Osteoblast (primary cell): ENCODE measurements at regions not wholly inside any gene's neighbourhood (a gene's known extent, or its start where the extent isn't known, plus 50 kb on each side); places are given as distances from the start of the nearest gene placed in this dataset.
A peak's percentile ranks its signal among the peaks of the same experiment; 100 is the strongest.

Experiments used
- DNase-seq: peaks from one replicate; pipeline ENCODE4 v3.0.0; 2011; ENCODE audit warnings: low spot score, mixed read lengths; ENCODE audit not compliant: insufficient read length; ENCODE audit errors: missing footprints
- H2AFZ ChIP-seq: 2 replicates; pipeline ENCODE4 v1.6.0; 2011; ENCODE audit warnings: mild to moderate bottlenecking, low read length
- H3K27ac ChIP-seq: 2 replicates; pipeline ENCODE4 v1.5.1; 2011; ENCODE audit warnings: mild to moderate bottlenecking, low read depth, low read length, moderate library complexity
- H3K27me3 ChIP-seq: 2 replicates; pipeline ENCODE4 v1.6.0; 2012; ENCODE audit warnings: mild to moderate bottlenecking, control low read depth, inconsistent platforms, low read length, moderate library complexity; ENCODE audit not compliant: insufficient read depth
- H3K36me3 ChIP-seq: 2 replicates; pipeline ENCODE4 v1.5.1; 2011; ENCODE audit warnings: mild to moderate bottlenecking, low read length, control low read depth, moderate library complexity; ENCODE audit not compliant: insufficient read depth
- H3K4me1 ChIP-seq: 2 replicates; pipeline ENCODE4 v1.5.1; 2011; ENCODE audit warnings: mild to moderate bottlenecking, low read length, control low read depth, moderate library complexity; ENCODE audit not compliant: insufficient read depth
- H3K4me2 ChIP-seq: 2 replicates; pipeline ENCODE4 v1.6.0; 2011; ENCODE audit warnings: mild to moderate bottlenecking, low read length; ENCODE audit not compliant: insufficient read depth
- H3K4me3 ChIP-seq: fragments of 200-600 bp; sonication (generic); 3 replicates; pipeline ENCODE4 v1.5.1; 2012; ENCODE audit warnings: mild to moderate bottlenecking, low read length, inconsistent platforms; ENCODE audit not compliant: insufficient read depth
- H3K79me2 ChIP-seq: 2 replicates; pipeline ENCODE4 v1.6.0; 2012; ENCODE audit warnings: mild to moderate bottlenecking, low read length, control low read depth, inconsistent platforms; ENCODE audit not compliant: insufficient read depth
- H3K9me3 ChIP-seq: 2 replicates; pipeline ENCODE4 v1.5.1; 2011; ENCODE audit warnings: low read depth, low read length, control low read depth
- H4K20me1 ChIP-seq: 2 replicates; pipeline ENCODE4 v1.6.0; 2012; ENCODE audit warnings: mild to moderate bottlenecking, low read length, control low read depth; ENCODE audit not compliant: insufficient read depth
- TF ChIP-seq, protein P1 (sequence below): IDR thresholded peaks from 2 replicates; pipeline ENCODE4 v1.5.1; 2011; ENCODE audit warnings: mild to moderate bottlenecking, low read depth, low read length, moderate library complexity; ENCODE audit errors: extremely low read depth

DNA sequence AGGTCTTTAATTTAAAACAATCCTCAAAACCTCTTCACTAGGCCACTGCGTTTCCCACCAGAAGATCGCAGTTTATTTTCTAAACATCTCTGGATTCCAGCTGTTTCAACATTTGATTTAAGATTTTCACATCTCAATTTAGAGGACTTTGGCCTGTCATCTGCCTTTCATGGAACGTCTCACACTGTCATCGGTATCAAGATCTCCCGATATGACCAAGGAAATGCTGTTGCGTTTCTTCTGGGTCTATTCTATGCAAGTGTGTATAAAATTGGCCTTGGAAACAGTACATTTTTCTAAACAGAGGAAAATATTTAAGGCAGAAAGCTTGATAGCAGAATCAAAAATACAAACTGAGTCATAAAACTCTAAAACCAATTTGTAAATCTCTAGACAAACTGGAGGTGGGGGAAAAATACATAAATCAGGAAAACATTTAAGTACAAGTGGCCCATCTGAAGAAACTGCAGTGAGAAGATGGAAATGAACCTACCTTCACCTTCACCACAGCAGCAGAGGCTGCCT lies 53.6 kb upstream of the SIMC1 start:
- Histone ChIP-seq H3K27ac (no peak overlapping the region), H3K79me2 (no peaks in the 10 kb centered on the region), H2AFZ (no peak overlapping the region), H3K4me1 (no peaks in the 10 kb centered on the region), H3K4me3 (no peak overlapping the region), H3K36me3 (no peaks in the 10 kb centered on the region), H3K27me3 (peaks cover 15% of the 10 kb centered on the region), H3K9me3 (no peaks in the 10 kb centered on the region), H3K4me2 (no peak overlapping the region), H4K20me1 (no peaks in the 10 kb centered on the region)
- DNase-seq = no peak
- TF ChIP-seq, protein P1, sequence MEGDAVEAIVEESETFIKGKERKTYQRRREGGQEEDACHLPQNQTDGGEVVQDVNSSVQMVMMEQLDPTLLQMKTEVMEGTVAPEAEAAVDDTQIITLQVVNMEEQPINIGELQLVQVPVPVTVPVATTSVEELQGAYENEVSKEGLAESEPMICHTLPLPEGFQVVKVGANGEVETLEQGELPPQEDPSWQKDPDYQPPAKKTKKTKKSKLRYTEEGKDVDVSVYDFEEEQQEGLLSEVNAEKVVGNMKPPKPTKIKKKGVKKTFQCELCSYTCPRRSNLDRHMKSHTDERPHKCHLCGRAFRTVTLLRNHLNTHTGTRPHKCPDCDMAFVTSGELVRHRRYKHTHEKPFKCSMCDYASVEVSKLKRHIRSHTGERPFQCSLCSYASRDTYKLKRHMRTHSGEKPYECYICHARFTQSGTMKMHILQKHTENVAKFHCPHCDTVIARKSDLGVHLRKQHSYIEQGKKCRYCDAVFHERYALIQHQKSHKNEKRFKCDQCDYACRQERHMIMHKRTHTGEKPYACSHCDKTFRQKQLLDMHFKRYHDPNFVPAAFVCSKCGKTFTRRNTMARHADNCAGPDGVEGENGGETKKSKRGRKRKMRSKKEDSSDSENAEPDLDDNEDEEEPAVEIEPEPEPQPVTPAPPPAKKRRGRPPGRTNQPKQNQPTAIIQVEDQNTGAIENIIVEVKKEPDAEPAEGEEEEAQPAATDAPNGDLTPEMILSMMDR = no peak

DNA sequence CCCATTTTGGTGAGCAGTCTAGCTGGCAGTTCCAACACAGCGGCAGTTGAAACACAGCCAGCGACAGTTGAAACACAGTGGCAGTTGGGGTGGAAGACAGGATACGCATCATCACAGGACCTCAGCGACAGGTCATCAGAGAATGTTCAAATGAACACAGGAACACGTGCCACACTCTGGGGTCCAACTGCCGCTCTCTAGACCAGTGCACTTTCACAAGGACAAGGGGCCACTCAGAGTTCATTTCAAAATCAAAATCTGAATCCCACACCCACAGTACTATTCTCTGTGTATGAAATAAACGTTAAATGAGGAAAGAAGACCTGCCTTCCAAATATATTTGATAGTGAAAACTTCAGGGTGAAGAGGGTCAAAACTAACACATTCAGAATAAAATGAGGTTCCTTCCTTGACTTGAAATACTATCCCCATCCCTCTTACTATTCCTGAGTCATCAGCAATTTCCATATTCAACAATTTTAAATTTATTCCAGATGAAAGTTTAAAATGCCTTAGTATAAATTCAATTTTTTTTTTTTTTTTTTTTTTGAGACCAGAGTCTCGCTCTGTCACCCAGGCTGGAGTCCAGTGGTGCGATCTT lies 53.0 kb upstream of the SIMC1 start:
- Histone ChIP-seq H3K4me2 (no peak overlapping the region), H3K27ac (no peak overlapping the region), H3K27me3 (peaks cover 15% of the 10 kb centered on the region), H3K9me3 (no peaks in the 10 kb centered on the region), H3K36me3 (no peaks in the 10 kb centered on the region), H3K4me1 (no peaks in the 10 kb centered on the region), H3K4me3 (no peak overlapping the region), H3K79me2 (no peaks in the 10 kb centered on the region), H4K20me1 (no peaks in the 10 kb centered on the region), H2AFZ (no peak overlapping the region)
- TF ChIP-seq, protein P1 = no peak
- no peak for DNase-seq

DNA sequence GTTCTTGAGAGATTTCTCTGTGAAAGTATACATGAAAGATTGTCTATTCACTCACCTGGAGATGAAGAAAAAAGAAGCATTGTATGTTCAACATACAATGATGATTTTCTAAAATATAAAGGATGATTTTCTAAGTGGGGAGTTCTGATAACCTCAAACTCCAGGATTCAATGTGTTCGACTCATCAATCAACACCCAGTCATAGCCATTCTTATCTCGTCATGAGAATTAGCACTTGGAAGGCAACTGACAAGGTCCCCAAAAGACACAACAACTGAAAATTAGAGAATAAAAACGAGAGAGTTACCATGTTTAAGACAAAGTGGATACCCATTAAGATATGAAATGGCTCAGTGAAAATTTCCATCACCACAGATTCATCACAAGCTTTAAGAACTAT lies 52.1 kb upstream of the SIMC1 start:
- TF ChIP-seq, protein P1 = no peak
- no peak for DNase-seq
- Histone ChIP-seq H3K36me3 (no peaks in the 10 kb centered on the region), H4K20me1 (no peaks in the 10 kb centered on the region), H3K9me3 (no peaks in the 10 kb centered on the region), H3K4me2 (no peak overlapping the region), H3K27me3 (peaks cover 10% of the 10 kb centered on the region), H3K4me3 (no peak overlapping the region), H3K79me2 (no peaks in the 10 kb centered on the region), H3K27ac (no peak overlapping the region), H3K4me1 (no peaks in the 10 kb centered on the region), H2AFZ (no peak overlapping the region)

DNA sequence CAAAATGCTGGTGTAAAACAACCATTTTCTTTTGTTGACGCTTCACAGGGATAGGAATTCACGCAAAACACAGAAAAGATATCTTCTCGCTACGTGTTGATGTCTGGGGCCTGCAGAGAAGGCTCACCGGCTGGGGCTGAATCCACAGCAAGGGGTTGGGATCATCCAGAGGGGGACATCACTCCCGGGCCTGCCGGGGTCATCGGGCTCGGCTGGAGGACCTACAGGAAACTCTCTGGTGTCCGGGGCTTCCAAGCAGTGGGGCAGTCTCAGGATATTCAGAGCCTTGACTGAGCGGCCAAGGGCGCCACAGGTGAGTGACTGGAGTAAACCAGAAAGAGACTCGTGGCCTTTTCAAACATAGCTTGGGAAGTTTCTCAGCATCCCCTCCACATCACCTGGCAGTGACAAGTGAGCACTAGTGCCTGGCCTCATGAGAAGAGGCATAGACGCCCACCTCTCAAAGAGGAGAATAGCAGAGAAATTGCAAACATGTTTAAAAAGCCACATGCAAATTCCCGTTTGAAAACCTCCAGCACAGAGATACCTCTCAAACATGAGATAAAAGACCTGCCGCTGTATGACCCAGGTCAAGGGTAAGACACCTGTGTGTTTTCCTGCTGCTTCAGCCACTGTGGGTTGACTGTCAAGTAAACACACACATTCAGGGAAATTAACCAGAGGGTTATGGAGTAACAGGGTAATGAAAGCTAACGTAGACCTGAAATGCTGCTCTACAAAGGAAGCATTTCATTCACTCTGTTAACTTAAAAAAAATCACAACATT lies 50.8 kb upstream of the SIMC1 start:
- TF ChIP-seq, protein P1 = no peak
- Histone ChIP-seq H2AFZ (no peak overlapping the region), H3K9me3 (no peaks in the 10 kb centered on the region), H3K4me1 (no peaks in the 10 kb centered on the region), H3K36me3 (no peaks in the 10 kb centered on the region), H3K79me2 (no peaks in the 10 kb centered on the region), H3K27ac (no peak overlapping the region), H3K27me3 (no peaks in the 10 kb centered on the region), H4K20me1 (no peaks in the 10 kb centered on the region), H3K4me3 (no peak overlapping the region), H3K4me2 (no peak overlapping the region)
- DNase-seq = peak; percentile 62
